ENCODE measurements at regions not wholly inside any gene's neighbourhood (a gene's known extent, or its start where the extent isn't known, plus 50 kb on each side); places are given as distances from the start of the nearest gene placed in this dataset.

- no peaks in the 10 kb centered on the region for H3K4me1 ChIP-seq (ENCODE audit: control insufficient read depth, insufficient read depth, low read length)
- WGBS (ENCODE audit: insufficient coverage, low lambda C conversion rate), result 83% methylated on average over 1 of the region's 3 CpGs
- H3K27ac ChIP-seq (ENCODE audit: low read length), result no peak overlapping the region
- H3K36me3 ChIP-seq (ENCODE audit: control insufficient read depth, insufficient read depth, low read length), result no peaks in the 10 kb centered on the region
- H3K4me3 ChIP-seq (ENCODE audit: low read length), result no peak overlapping the region
- DNase-seq, result no peak
- no peaks in the 10 kb centered on the region for H3K9me3 ChIP-seq (ENCODE audit: control insufficient read depth, low read depth, low read length)
- no peaks in the 10 kb centered on the region for H3K27me3 ChIP-seq (ENCODE audit: control insufficient read depth, insufficient read depth, low read length)
Observed at GRCh38 chr10:43912469-43912868, 263.8 kb upstream of the ZNF32 start.

- no peaks in the 10 kb centered on the region for H3K36me3 ChIP-seq (ENCODE audit: control insufficient read depth, insufficient read depth, low read length)
- H3K4me1 ChIP-seq (ENCODE audit: control insufficient read depth, insufficient read depth, low read length), result peaks cover 2% of the 10 kb centered on the region
- no peaks in the 10 kb centered on the region for H3K27me3 ChIP-seq (ENCODE audit: control insufficient read depth, insufficient read depth, low read length)
- no peak for DNase-seq
- no peaks in the 10 kb centered on the region for H3K9me3 ChIP-seq (ENCODE audit: control insufficient read depth, low read depth, low read length)
- no peak overlapping the region for H3K4me3 ChIP-seq (ENCODE audit: low read length)
- H3K27ac ChIP-seq (ENCODE audit: low read length), result no peak overlapping the region
- no CpG with 5 or more reads among the region's 8 CpGs for WGBS (ENCODE audit: insufficient coverage, low lambda C conversion rate)
Observed at GRCh38 chr10:43906490-43906889, 257.8 kb upstream of the ZNF32 start.

DNA sequence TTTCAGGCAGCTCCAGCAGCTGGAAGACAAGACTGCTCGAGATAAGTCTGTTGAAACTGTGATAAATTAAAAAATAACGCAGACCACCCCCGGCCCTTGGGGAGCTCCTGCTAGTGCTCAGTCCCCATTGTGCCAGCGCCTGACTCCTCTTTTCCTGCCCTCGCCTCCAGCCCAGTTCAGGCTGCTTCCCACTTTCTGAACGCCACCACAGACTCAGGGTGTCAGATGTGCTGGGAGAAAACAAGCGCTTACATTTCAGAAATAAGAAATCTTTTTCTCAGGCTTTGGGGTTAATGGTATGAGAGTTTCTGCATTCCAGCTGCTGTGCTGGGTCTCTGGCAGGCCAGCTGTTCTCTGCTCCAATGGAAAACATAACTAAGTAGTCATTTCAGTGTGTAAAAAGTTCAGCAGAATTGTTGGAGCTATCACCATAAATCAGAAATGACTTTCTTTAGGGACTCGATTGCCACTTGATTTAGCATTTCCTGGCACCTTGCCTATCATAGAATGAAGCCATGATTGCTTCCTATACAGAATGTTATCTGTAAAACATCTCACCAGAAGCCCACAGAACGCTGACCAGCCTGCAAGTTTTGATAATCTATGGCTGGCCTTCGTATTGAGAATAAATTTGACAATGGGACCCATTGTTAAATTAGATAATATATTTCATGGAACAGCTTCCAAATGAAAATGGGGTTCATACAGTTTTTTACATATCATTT, 257.0 kb upstream of the ZNF32 start:
- H3K27ac ChIP-seq (ENCODE audit: low read length), result peak overlapping the region; percentile 29
- peak in 1 of 2 donors; percentile 14 for DNase-seq
- no peak overlapping the region for H3K4me3 ChIP-seq (ENCODE audit: low read length)

GRCh38 chr10:43904844-43905243, 256.2 kb upstream of the ZNF32 start:
- no CpG with 5 or more reads among the region's 9 CpGs for WGBS (ENCODE audit: insufficient coverage, low lambda C conversion rate)
- Histone ChIP-seq H3K4me1 (ENCODE audit: control insufficient read depth, insufficient read depth, low read length) (peaks cover 2% of the 10 kb centered on the region), H3K27me3 (ENCODE audit: control insufficient read depth, insufficient read depth, low read length) (no peaks in the 10 kb centered on the region), H3K4me3 (ENCODE audit: low read length) (no peak overlapping the region), H3K9me3 (ENCODE audit: control insufficient read depth, low read depth, low read length) (no peaks in the 10 kb centered on the region), H3K36me3 (ENCODE audit: control insufficient read depth, insufficient read depth, low read length) (no peaks in the 10 kb centered on the region), H3K27ac (ENCODE audit: low read length) (no peak overlapping the region)
- no peak for DNase-seq

More for the DNA sequence above, 257.0 kb upstream of the ZNF32 start:
- Histone ChIP-seq H3K9me3 (ENCODE audit: control insufficient read depth, low read depth, low read length) (no peaks in the 10 kb centered on the region), H3K4me1 (ENCODE audit: control insufficient read depth, insufficient read depth, low read length) (peaks cover 2% of the 10 kb centered on the region), H3K36me3 (ENCODE audit: control insufficient read depth, insufficient read depth, low read length) (no peaks in the 10 kb centered on the region), H3K27me3 (ENCODE audit: control insufficient read depth, insufficient read depth, low read length) (no peaks in the 10 kb centered on the region)
- no CpG with 5 or more reads among the region's 10 CpGs for WGBS (ENCODE audit: insufficient coverage, low lambda C conversion rate)

- no CpG with 5 or more reads among the region's 7 CpGs for WGBS (ENCODE audit: insufficient coverage, low lambda C conversion rate)
- Histone ChIP-seq H3K4me3 (ENCODE audit: low read length) (no peak overlapping the region), H3K27ac (ENCODE audit: low read length) (no peak overlapping the region), H3K4me1 (ENCODE audit: control insufficient read depth, insufficient read depth, low read length) (peaks cover 2% of the 10 kb centered on the region), H3K9me3 (ENCODE audit: control insufficient read depth, low read depth, low read length) (no peaks in the 10 kb centered on the region), H3K27me3 (ENCODE audit: control insufficient read depth, insufficient read depth, low read length) (no peaks in the 10 kb centered on the region), H3K36me3 (ENCODE audit: control insufficient read depth, insufficient read depth, low read length) (no peaks in the 10 kb centered on the region)
- no peak for DNase-seq
Observed at GRCh38 chr10:43904301-43904700, 255.6 kb upstream of the ZNF32 start.

- Histone ChIP-seq H3K4me3 (ENCODE audit: low read length) (no peak overlapping the region), H3K36me3 (ENCODE audit: control insufficient read depth, insufficient read depth, low read length) (no peaks in the 10 kb centered on the region), H3K9me3 (ENCODE audit: control insufficient read depth, low read depth, low read length) (no peaks in the 10 kb centered on the region), H3K27me3 (ENCODE audit: control insufficient read depth, insufficient read depth, low read length) (no peaks in the 10 kb centered on the region), H3K4me1 (ENCODE audit: control insufficient read depth, insufficient read depth, low read length) (peaks cover 2% of the 10 kb centered on the region), H3K27ac (ENCODE audit: low read length) (no peak overlapping the region)
- WGBS (ENCODE audit: insufficient coverage, low lambda C conversion rate), result no CpG with 5 or more reads among the region's 7 CpGs
- no peak for DNase-seq
Observed at GRCh38 chr10:43903451-43903850, 254.8 kb upstream of the ZNF32 start.

DNA sequence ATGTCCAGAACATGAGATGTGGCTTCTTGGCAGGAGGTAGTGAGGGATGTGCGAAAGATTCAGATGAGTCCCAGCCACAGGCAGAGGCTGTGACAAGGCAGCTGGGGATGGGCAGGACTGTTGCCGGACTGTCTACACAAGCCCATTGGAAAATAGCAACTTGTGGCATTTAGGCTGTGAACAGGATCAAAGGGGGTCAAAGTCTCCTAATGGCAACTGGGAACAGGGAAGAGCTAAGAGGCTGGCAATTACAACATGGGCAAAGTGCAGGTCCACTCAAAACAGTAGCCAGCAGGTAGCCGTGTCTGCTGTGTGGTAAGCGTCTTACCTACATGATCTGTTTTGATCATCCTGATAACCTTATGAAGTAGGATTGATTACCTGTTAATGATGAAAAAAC, 254.2 kb upstream of the ZNF32 start:
- Histone ChIP-seq H3K4me1 (ENCODE audit: control insufficient read depth, insufficient read depth, low read length) (peaks cover 2% of the 10 kb centered on the region), H3K27me3 (ENCODE audit: control insufficient read depth, insufficient read depth, low read length) (no peaks in the 10 kb centered on the region), H3K36me3 (ENCODE audit: control insufficient read depth, insufficient read depth, low read length) (no peaks in the 10 kb centered on the region), H3K4me3 (ENCODE audit: low read length) (no peak overlapping the region), H3K9me3 (ENCODE audit: control insufficient read depth, low read depth, low read length) (no peaks in the 10 kb centered on the region), H3K27ac (ENCODE audit: low read length) (no peak overlapping the region)
- DNase-seq, result peak in 1 of 2 donors; percentile 30
- no CpG with 5 or more reads among the region's 4 CpGs for WGBS (ENCODE audit: insufficient coverage, low lambda C conversion rate)

DNA sequence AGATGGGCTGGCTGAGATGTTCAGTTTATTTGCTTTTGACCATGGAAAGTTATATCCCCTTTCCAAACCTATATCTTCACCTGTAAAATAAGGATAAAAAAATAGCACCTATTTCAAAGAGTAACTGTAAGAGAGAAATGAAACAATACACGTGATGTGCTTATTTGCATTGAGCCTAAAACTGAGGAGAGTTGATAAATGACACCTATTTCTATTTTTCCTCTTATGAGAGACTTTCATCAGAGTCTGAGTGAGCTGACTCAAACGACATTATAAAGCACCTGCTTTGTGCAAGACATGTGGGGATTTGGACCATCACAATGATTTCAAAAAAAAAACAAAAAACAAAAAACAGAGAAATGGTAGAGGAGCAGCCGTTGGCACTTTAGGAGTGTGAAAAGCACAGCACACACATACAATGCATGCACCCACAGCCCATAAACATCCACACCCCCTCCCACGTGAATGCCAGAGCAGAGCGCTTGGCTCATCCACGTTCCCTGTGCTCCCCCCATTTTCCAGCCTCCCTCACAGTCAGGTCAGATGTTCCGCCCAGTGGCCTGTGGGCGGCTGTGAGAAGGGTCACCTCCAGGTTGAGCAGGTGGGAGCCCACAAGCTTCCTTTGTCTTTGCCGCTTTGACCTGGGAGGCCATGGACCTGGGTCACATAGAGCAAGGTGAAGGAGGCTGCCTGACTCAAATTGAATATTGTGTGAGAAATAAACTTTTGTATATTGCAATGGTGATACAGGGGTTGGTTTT, 253.2 kb upstream of the ZNF32 start:
- WGBS (ENCODE audit: insufficient coverage, low lambda C conversion rate), result 100% methylated on average over 2 of the region's 9 CpGs
- Histone ChIP-seq H3K4me1 (ENCODE audit: control insufficient read depth, insufficient read depth, low read length) (peaks cover 2% of the 10 kb centered on the region), H3K4me3 (ENCODE audit: low read length) (no peak overlapping the region), H3K27ac (ENCODE audit: low read length) (no peak overlapping the region), H3K36me3 (ENCODE audit: control insufficient read depth, insufficient read depth, low read length) (no peaks in the 10 kb centered on the region), H3K27me3 (ENCODE audit: control insufficient read depth, insufficient read depth, low read length) (no peaks in the 10 kb centered on the region), H3K9me3 (ENCODE audit: control insufficient read depth, low read depth, low read length) (no peaks in the 10 kb centered on the region)
- DNase-seq, result no peak

- H3K9me3 ChIP-seq (ENCODE audit: control insufficient read depth, low read depth, low read length), result no peaks in the 10 kb centered on the region
- peaks cover 2% of the 10 kb centered on the region for H3K4me1 ChIP-seq (ENCODE audit: control insufficient read depth, insufficient read depth, low read length)
- no peak overlapping the region for H3K27ac ChIP-seq (ENCODE audit: low read length)
- H3K4me3 ChIP-seq (ENCODE audit: low read length), result no peak overlapping the region
- H3K36me3 ChIP-seq (ENCODE audit: control insufficient read depth, insufficient read depth, low read length), result no peaks in the 10 kb centered on the region
- 100% methylated on average over 1 of the region's 3 CpGs for WGBS (ENCODE audit: insufficient coverage, low lambda C conversion rate)
- no peaks in the 10 kb centered on the region for H3K27me3 ChIP-seq (ENCODE audit: control insufficient read depth, insufficient read depth, low read length)
- no peak for DNase-seq
Observed at GRCh38 chr10:43901302-43901701, 252.6 kb upstream of the ZNF32 start.

- H3K4me3 ChIP-seq (ENCODE audit: low read length), result no peak overlapping the region
- no peaks in the 10 kb centered on the region for H3K9me3 ChIP-seq (ENCODE audit: control insufficient read depth, low read depth, low read length)
- no CpG with 5 or more reads among the region's 6 CpGs for WGBS (ENCODE audit: insufficient coverage, low lambda C conversion rate)
- H3K4me1 ChIP-seq (ENCODE audit: control insufficient read depth, insufficient read depth, low read length), result peaks cover 1% of the 10 kb centered on the region
- H3K27me3 ChIP-seq (ENCODE audit: control insufficient read depth, insufficient read depth, low read length), result no peaks in the 10 kb centered on the region
- no peak overlapping the region for H3K27ac ChIP-seq (ENCODE audit: low read length)
- DNase-seq, result no peak
- H3K36me3 ChIP-seq (ENCODE audit: control insufficient read depth, insufficient read depth, low read length), result no peaks in the 10 kb centered on the region
Observed at GRCh38 chr10:43900571-43900970, 251.9 kb upstream of the ZNF32 start.
